CD4-positive, alpha-beta T cell treated with Interleukin-15 for 1 hour (primary cell): ENCODE measurements at regions not wholly inside any gene's neighbourhood (a gene's known extent, or its start where the extent isn't known, plus 50 kb on each side); places are given as distances from the start of the nearest gene placed in this dataset.
"Not testable (repeated sequence)": the region's sequence is repeated elsewhere in the genome, so short reads cannot be mapped to it uniquely, and the experiment has no call there.

Experiments
- DNase-seq: peaks from one replicate; pipeline ENCODE4 v3.0.0-alpha.2; 2020

DNA sequence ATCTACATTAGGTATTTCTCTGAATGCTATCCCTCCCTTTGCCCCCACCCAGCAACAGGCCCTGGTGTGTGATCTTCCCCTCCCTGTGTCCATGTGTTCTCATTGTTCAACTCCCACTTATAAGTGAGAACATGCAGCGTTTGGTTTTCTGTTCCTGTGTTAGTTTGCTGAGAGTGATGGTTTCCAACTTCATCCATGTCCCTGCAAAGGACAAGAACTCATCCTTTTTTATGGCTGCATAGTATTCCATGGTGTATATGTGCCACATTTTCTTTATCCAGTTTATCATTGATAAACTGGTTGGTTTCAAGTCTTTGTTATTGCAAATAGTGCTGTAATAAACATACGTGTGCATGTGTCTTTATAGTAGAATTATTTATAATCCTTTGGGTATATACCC is 55.5 kb upstream of the RASA1 start:
- DNase-seq: not testable (repeated sequence)

DNA sequence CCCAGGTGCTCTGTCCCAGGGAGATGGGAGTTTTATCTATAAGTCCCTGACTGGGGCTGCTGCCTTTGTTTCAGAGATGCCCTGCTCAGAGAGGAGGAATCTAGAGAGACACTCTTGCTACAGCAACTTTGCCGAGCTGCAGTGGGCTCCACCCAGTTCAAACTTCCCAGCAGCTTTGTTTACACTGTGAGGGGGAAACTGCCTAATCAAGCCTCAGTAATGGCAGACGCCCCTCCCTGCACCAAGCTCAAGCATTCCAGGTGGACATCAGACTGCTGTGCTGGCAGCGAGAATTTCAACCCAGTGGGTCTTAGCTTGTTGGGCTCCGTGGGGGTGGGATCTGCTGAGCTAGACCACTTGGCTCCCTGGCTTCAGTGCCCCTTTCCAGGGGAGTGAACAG is 50.2 kb upstream of the RASA1 start:
- DNase-seq: not testable (repeated sequence)
